Left colon (tissue), 2 donors: ENCODE measurements at regions not wholly inside any gene's neighbourhood (a gene's known extent, or its start where the extent isn't known, plus 50 kb on each side); places are given as distances from the start of the nearest gene placed in this dataset.
"Not testable (repeated sequence)": the region's sequence is repeated elsewhere in the genome, so short reads cannot be mapped to it uniquely, and the experiment has no call there.

ENCODE experiments used
- ATAC-seq: fragments of 200-7000 bp; cut with Tn5 transposase; one replicate; pipeline ENCODE4 v1.9.1; 2020; ENCODE audit warnings: mild to moderate bottlenecking, moderate library complexity
- DNase-seq, 2 donors: peaks; one replicate each; pipeline ENCODE4 v3.0.0-alpha.2; 2020
- intact Hi-C, 2 donors: fragments of 100-400 bp; cut with DNase I in 1 of 2; cut with micrococcal nuclease in 1 of 2; formaldehyde crosslinking; loops; one replicate each; pipeline versions ENCODE4 v1.11.2 to v1.14.0; 2022; cut with DNase I, micrococcal nuclease
- donor health status: DM: no; HTN: no; CAD: no.
- donor health status: DM: yes; HTN: yes; CAD: no.

DNA sequence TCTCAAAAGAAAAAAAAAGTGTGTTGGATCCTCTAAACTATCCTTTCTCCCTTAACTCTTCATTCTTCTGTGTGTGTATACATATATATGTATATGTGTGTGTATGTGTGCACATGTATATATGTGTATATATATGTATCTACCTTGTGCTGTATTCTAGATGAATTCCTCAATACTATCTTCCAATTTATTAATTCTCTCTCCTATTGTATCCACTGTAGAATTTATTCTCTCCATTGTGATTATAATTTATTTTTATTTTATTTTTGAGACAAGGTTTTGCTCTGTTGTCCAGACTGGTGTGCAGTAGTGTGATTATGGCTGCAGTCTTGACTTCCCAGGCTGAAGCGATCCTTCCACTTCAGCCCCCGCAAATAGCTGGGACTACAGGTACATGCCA is 147.1 kb upstream of the ZNF618 start:
- ATAC-seq = no peak

DNA sequence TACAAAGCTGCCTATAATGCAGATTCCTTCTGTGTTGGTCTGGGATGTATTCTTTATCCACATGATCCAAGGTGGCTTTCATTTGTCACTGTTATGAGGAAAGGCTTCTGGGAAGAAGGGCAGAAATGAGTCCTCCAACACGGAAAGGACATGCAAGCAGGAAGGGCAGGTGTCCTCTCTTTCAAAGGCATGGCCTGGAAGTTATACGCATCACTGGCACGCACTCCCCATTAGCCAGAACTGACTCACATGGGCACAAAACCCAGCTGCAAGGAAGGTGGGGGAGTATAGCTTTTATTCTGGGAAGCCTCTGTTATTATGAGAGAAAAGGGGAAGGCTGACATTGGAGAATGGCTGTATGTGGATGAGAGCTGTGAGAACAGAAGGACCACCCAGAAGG is 141.3 kb upstream of the ZNF618 start:
- ATAC-seq (no peak), DNase-seq (no peak)
- intact Hi-C loops = no loop called here

More for the DNA sequence above, 147.1 kb upstream of the ZNF618 start:
- no peak for DNase-seq
- intact Hi-C loops = no loop called here

DNA sequence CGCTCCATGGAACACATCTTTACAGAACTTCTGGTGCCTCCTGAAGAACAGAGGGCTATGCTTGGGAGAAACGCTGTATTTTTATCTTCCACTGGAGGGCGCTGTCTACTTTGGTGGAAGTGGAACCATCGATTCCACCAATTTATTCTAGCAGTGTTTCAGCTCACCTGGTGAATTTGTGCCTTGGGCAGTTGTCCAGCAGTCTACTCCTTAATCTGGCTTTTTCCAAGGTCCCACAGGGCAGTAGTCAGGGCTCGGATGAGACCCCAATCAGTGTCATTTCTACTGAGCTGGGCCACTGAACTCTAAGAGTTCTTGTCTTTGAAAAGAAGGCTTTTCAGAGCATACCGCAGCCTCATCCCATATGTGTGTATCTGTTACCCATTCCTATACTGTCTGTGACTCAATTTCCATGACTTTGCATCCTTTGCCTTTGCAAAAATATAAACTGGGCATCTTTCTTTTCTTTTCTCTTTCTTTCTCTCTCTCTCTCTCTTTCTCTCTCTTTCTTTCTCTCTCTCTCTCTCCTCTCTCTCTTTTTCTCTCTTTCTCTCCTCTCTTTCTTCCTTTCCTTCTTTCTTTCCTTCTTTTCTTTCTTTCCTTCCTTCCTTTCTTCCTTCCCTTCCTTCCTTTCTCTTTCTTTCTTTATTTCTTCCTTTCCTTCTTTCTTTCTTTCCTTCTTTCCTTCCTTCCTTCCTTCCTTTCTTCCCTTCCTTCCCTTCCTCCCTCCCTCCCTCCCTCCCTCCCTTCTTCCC is 138.4 kb upstream of the ZNF618 start:
- ATAC-seq (peak; percentile 51), DNase-seq (peak in 1 of 2 donors; percentile 46)
- intact Hi-C loops = no loop called here

DNA sequence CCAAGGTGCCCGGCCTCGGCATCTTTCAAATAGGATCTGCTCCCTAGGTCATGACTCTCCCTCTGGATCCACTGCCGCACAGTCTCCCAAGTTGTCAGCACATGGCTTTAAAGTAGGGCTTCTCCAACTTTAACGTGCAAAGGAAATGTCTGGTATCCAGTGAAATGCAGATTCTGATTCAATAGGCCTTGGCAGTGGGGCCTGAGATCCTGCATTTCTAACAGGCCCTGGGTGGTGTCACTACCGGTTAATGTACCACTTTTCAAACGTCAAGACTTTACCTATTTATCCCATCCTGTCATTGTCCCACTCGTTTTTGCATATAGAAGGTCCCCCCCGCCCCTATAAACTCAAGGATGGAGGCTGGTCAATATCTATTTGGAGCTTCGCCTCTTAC is 137.6 kb upstream of the ZNF618 start:
- no peak for ATAC-seq
- intact Hi-C loops = no loop called here
- no peak for DNase-seq

DNA sequence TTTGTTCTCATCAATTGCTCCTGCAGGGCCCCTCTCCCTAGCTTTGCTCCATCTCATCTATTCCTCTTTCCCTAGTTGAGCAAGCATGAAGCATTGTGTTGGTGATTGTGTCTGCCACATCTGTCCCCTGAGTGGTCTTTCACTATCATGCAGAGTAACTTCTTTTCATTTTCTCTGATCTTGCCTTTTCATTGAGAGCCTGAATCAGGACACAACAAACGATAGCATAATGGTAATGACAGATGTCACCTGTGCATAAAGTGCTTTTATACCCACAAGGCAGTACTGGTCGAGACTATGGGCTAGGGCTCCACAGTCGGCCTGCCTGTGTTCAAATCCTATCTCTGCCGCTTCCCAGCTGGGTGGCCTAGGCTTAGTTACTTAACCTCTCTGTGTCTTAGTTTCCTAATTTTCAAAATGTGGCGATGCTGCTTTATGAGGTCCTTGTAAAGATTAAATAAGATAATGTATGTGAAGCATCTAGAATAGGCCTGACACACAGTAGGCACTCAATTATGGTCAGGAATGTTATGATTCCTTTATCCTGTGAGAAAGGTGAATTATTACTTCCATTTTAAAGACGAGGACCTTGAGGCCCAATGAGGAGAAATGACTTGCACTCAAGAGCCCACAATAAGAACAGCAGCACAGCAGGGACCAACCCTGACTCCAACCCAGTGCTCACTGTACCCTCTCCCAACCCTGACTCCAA is 137.1 kb upstream of the ZNF618 start:
- intact Hi-C loops = no loop called here
- ATAC-seq = no peak
- DNase-seq = no peak

DNA sequence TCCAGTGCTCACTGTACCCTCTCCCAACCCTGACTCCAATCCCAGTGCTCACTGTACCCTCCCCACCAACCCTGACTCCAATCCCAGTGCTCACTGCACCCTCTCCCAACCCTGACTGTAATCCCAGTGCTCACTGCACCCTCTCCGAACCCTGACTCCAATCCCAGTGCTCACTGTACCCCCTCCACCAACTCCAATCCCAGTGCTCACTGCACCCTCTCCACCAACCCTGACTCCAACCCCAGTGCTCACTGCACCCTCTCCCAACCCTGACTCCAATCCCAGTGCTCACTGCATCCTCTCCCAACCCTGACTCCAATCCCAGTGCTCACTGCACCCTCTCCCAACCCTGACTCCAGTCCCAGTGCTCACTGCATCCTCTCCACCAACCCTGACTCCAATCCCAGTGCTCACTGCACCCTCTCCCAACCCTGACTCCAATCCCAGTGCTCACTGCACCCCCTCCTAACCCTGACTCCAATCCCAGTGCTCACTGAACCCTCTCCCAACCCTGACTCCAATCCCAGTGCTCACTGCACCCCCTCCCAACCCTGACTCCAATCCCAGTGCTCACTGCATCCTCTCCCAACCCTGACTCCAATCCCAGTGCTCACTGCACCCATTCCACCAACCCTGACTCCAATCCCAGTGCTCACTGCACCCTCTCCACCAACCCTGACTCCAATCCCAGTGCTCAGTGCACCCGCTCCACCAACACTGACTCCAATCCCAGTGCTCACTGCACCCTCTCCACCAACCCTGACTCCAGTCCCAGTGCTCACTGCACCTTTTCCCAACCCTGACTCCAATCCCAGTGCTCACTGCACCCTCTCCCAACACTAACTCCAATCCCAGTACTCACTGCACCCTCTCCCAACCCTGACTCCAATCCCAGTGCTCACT is 136.3 kb upstream of the ZNF618 start:
- intact Hi-C loops, ATAC-seq, DNase-seq: not testable (repeated sequence)

DNA sequence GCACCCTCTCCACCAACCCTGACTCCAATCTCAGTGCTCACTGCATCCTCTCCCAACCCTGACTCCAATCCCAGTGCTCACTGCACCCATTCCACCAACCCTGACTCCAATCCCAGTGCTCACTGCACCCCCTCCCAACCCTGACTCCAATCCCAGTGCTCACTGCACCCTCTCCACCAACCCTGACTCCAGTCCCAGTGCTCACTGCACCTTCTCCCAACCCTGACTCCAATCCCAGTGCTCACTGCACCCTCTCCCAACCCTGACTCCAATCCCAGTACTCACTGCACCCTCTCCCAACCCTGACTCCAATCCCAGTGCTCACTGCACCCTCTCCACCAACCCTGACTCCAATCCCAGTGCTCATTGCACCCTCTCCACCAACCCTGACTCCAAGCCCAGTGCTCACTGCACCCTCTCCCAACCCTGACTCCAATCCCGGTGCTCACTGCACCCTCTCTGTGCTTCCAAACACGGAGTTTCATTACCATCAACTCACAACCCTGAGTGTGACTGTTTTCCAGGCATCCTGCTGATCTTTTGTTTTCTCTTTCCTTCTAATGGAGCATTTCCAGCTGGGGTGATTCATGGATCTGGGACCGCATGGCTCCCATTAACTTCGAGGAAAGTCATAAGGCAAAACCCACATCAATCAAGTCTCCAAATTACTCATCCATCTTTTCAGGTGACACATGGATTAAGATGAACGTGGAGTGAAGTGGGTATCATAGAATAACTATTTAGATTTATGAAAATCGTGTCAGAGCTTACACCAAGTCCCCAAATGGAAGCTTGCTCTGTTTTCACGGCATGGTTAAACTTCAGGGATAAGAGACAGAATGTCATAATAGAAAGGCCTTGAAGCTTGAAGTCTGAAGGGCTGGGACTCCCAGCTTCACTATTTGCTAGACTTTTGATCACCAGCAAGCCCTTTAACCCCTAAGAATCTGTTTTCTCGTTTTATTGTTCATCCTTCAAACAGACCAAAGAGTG is 135.3 kb upstream of the ZNF618 start:
- intact Hi-C loops, DNase-seq, ATAC-seq: not testable (repeated sequence)

DNA sequence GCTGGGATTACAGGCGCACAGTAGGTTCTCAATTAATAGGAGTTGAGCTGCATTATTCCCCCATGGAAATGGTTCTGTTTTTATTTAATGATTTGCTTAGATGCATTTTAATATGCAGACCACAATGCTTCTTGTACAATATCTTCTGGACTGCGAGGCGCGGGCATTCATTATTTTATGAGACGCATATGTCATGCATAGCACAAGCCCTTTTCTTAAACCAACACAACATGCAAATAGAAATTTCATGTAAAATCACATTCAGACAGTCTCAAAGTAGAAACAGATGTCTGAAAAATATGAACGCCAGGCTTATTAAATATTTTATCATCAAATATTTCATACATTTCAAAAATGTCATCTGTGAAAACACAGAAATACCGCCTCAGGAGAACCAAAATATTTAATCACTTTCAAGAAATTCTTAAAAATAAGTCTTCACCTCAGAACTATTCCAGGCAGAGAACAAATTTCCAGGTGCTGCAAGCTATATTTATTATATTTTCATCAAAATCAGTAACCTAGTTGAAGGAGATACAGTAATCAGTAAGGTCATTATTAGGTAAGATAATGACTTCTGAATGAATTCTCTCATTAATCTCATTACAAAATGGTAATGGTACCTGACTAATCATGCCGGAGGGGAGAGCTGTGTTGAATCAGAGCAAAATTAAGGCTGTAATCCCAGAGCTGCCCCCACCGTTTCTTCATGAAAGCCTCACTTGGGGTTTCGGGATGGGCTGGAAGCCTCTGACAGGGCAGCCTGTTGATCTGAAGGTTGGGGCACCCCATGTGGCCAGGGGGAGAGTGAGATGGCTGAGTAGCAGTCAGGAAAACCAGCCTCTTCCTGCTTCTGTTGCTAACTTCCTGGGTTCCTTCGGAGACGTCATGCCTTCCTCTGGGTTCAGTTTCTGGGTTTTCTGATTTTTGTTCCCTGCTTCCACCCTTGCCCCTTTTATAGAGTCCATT is 133.9 kb upstream of the ZNF618 start:
- no peak for DNase-seq

DNA sequence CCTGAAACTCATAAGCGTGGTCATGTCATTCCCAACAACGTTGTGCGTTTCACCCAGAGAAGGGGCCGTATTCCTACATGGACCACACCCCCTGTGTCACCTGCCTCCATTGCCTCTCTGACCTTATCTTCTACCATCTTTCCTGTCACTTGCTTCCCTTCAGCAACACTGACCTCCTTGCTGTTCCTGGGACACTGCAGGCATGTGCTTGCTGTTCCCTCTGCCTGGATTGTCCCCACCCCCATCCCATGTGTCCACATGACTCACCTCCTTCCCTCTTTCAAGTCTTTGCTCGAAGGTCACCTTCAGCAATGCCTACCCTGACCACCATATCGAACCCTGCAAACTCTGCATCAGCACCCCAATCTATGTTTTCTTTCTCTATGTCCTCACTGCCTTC is 133.2 kb upstream of the ZNF618 start:
- ATAC-seq (no peak), DNase-seq (no peak)
- intact Hi-C loops = no loop called here

More for the DNA sequence above, 133.9 kb upstream of the ZNF618 start:
- intact Hi-C loops = no loop called here
- ATAC-seq = no peak

DNA sequence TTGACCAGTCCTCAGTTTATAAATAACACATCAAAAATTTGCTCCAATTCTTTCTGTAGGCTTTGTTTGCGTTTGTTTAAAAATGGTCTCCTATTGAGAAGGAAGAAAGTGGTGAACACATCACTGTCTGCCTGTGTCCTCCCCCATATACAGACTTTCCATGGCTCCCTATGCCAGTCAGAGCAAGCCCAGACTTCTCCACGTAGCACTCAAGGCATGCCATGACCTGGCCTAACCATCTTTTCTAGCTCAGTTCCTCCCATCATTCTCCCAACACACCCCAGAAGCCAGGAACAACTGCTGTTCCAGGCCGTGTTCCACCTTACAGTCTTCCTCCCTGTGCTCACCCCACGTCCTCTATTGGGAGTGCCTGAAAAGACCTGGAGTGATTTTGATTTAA is 129.6 kb upstream of the ZNF618 start:
- intact Hi-C loops = no loop called here
- ATAC-seq (no peak), DNase-seq (no peak)

DNA sequence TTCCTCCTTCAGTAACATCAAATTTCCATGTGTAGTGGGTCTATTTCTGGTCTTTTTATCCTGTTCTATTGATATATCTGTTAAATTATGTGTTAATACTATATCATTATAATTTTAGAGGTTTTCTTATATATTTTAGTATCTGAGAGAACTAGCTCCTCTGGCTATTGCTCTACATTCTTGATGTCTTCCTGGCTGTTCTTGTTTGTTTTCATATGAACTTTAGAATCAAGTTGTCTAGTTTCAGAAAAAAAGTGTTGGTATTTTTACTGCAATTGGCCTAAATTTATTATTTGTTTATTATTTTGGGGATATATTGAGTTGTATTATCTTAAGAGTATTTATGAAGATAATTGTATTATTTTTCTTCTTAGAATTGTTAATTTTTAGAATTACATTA is 128.0 kb upstream of the ZNF618 start:
- DNase-seq = no peak
- ATAC-seq = no peak
- intact Hi-C loops = no loop called here

DNA sequence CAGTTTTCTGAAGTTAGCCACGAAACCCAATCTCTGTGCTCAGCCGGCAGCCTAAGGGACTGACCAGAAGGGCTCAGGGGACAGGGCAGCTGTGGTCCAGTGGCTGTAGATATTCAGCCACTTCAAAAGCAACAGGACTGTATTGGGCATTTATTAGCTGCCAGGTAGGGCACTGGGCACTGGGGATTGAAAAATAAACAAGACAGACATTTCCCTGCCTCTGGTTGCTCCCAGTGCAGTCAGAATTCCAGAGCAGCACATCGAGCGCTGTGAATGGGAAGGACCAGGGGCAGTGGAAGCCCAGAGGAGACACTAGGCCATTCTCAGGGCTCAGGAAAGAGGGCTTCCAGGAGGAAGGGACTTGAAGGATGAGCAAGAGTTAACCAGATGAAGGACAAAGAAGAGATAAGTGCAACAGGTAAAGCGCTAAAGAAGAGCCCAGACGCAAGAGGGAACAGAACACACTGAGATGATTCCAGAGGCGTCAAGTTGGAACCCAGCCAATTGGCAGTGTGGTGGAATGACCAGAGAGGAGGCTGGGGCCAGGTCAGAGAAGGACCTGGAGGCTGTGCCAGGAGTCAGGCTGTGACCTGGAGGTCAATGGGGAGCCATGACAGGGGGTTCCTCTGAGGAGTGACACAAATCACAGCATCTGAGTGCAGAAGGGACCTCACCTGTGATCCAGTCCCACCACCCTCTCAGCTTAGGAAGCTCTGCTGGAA is 122.5 kb upstream of the ZNF618 start:
- no peak for DNase-seq
- no peak for ATAC-seq
- intact Hi-C loops = no loop called here

DNA sequence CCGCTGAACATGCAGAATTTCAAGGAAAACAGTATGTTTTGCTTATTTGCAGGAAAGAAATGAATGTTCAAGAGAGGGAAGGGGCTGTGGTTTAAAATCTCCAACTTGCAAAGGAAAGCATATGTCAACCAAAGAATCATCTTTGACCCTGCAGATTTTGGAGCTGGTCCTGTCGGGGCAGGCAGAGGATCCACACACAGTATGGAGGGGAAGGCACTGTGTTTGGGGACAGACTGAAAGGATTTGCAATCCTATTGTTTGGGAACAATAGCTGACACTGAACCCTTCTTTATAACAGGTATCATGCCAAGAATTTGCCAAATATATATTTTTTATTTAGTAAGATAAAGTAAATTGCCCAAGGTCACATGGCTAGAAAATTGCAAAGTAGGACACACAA is 121.4 kb upstream of the ZNF618 start:
- intact Hi-C loops = no loop called here
- DNase-seq (no peak), ATAC-seq (no peak)

DNA sequence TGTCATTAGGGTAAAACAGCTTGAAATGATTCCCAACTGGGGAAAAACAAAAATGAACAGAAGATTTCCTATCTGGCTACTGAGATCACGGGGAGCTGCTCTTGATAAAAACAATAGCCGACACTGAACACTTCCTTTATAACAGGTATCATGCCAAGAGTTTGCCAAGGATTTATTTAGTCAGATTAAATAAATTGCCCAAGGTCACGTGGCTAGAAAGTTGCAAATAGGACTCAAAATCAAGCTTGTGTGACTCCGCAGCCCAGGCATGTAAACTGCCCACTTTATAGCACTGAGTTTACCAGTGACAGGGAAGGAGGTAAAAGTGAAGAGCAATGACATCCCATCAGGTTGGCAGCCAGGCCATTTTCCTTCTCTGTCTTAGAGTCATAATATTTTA is 120.7 kb upstream of the ZNF618 start:
- DNase-seq (no peak), ATAC-seq (peak; percentile 55)
- intact Hi-C loops = no loop called here

DNA sequence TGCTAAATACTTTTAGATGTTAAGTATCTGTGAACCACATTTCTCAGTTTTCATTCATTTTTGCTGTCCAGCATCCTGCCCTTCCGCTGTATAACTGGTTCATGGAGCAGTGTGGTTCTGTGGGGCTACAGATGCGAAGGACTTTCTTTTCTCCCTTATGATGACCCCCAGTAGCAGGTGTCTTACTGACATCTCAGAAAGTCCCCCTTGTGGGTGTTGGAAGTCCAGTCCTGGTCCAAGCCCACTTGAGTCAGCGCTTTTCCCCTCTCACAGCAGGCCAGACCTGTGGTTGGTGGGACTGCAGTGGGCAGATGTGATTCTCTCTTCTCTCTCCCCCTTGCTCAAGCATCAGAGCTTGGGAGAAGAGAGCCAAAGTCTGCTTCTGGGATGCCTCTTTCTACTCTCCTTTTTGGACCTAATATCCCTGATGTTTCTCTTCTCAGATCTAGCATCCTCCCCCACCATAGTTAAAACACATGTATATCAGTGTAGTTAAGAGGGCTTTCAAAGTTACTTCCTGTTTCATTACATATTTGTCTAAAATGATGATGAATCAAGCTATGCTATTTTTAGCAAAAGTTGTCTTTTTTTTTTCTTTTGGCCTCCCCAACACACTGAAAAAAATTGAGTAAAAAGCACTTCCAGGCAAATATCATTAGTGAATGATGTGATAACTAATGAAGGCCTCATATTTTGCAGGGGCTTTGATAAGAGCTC is 119.5 kb upstream of the ZNF618 start:
- no peak for ATAC-seq
- DNase-seq = no peak
- intact Hi-C loops = no loop called here

DNA sequence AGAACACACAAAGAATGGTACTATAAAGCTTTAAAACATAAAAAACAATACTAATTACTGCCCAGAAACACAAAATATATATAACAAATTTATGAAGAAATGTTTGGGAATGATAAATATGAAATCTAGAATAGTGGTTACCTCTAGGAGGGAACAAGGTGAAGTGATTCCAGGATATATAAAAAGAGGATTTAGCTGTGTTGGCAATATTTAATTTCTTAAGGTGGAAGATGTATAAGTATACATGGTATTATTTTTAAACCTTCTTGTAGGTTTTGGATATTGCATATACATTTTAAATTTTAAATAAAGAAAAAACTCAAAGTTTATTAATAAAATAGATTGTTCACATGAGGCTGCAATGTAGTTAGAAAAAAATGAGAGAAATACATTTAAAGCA is 112.7 kb upstream of the ZNF618 start:
- intact Hi-C loops = no loop called here
- ATAC-seq (no peak), DNase-seq (no peak)
